Muscle of leg (tissue), 3 donors: ENCODE measurements at regions not wholly inside any gene's neighbourhood (a gene's known extent, or its start where the extent isn't known, plus 50 kb on each side); places are given as distances from the start of the nearest gene placed in this dataset.

Experiments used
- DNase-seq: peaks from one replicate; pipeline ENCODE4 v3.0.0; 2013
- H3K27ac ChIP-seq: one replicate; pipeline ENCODE4 v1.5.1; 2013; ENCODE audit warnings: mild to moderate bottlenecking, low read length, control low read depth
- H3K27me3 ChIP-seq: one replicate; pipeline ENCODE4 v1.6.1; 2013; ENCODE audit warnings: low read length; ENCODE audit not compliant: control insufficient read depth, insufficient read depth
- H3K36me3 ChIP-seq: one replicate; pipeline ENCODE4 v1.6.1; 2013; ENCODE audit warnings: low read length; ENCODE audit not compliant: control insufficient read depth, insufficient read depth
- H3K4me1 ChIP-seq: one replicate; pipeline ENCODE4 v1.6.1; 2013; ENCODE audit warnings: low read length; ENCODE audit not compliant: control insufficient read depth, insufficient read depth
- H3K4me3 ChIP-seq: one replicate; pipeline ENCODE4 v1.5.1; 2013; ENCODE audit warnings: low read length, control low read depth
- H3K9me3 ChIP-seq: replicated peaks from 2 replicates; pipeline ENCODE4 v1.6.1; 2013; ENCODE audit warnings: low read depth, low read length; ENCODE audit not compliant: control insufficient read depth
- whole genome bisulfite sequencing: methylation state at CpG from one replicate; pipeline ENCODE4 v1.1.5; 2013; ENCODE audit warnings: missing lambda C conversion rate; ENCODE audit not compliant: insufficient coverage; 5-methylcytosine and 5-hydroxymethylcytosine counted together

DNA sequence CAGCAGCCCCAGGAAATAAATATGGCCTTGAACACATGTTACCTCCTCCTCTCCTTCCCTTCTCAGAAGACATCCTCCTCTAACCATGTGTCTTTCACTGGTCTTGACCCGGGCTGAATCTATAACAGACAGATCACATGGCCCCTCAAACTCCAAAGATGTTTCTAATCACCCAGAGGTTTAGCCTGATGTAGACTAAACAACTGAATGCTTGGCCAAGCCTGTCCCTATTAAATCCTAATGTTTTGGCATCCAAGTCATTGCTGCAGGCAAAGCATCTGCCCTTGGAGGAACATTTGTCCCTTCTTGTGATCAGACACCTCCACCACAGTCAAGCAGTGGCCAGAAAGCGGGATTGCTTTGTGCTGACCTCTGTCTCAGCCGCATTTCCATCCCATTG is 65.5 kb downstream of the ANKRD60 start:
- H3K27me3 ChIP-seq: no peaks in the 10 kb centered on the region
- WGBS: 69% methylated on average over 2 of the region's 3 CpGs
- no peaks in the 10 kb centered on the region for H3K4me1 ChIP-seq
- H3K27ac ChIP-seq: no peak overlapping the region
- no peaks in the 10 kb centered on the region for H3K36me3 ChIP-seq
- DNase-seq: no peak
- H3K9me3 ChIP-seq: no peaks in the 10 kb centered on the region
- H3K4me3 ChIP-seq: no peak overlapping the region

- H3K27me3 ChIP-seq: no peaks in the 10 kb centered on the region
- 100% methylated on average over 1 of the region's 2 CpGs for WGBS
- no peak overlapping the region for H3K4me3 ChIP-seq
- H3K27ac ChIP-seq: no peak overlapping the region
- no peaks in the 10 kb centered on the region for H3K9me3 ChIP-seq
- DNase-seq: no peak
- no peaks in the 10 kb centered on the region for H3K36me3 ChIP-seq
- no peaks in the 10 kb centered on the region for H3K4me1 ChIP-seq
These were observed 67.3 kb downstream of the ANKRD60 start for GRCh38 chr20:58161192-58161591.

GRCh38 chr20:58160451-58161061 is 67.9 kb downstream of the ANKRD60 start:
- 63% methylated on average over 13 of the region's 17 CpGs for WGBS

DNA sequence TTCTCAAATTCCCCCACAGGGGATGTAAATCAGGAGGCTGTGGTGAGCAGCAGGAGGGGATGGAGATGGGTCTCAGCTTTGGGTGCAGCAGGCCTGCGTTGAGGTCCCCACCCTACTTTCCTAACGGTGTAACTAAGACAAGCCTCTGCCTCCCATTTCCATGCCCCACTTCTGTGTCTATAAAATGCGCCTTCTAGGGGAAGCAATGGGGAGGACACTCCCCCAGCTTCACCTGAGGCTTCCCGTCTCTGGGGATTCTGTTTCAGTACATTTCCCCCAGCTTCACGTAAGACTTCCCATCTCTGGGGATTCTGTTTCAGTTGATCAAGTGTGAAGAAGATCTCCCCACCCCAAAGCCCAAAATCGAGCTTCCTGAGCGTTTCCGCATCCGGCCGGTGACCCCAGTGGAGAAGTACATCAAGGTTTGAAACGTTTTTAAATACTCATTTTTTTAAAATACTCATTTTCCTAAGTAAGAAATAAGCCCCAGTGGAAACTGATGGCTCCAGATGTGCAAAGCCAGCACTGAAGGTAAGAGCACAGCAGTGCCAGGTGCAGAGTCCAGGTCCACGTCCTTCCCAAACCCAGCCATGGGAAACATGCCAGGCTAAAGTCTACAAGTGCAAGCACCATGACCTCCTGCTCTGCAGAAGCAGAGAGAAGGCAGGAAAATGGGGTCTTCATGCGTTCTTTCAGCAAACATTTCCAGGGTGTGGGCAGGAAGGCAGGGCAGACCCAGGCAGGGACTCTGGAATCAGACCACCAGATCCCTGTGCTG is 73.1 kb downstream of the ANKRD60 start:
- H3K36me3 ChIP-seq: no peaks in the 10 kb centered on the region
- no peak for DNase-seq
- H3K4me1 ChIP-seq: peaks cover 10% of the 10 kb centered on the region
- H3K27ac ChIP-seq: no peak overlapping the region
- no peaks in the 10 kb centered on the region for H3K9me3 ChIP-seq
- WGBS: 70% methylated on average over 2 of the region's 13 CpGs
- no peak overlapping the region for H3K4me3 ChIP-seq
- peaks cover 9% of the 10 kb centered on the region for H3K27me3 ChIP-seq

More at GRCh38 chr20:58160451-58161061, 67.9 kb downstream of the ANKRD60 start:
- peaks cover 2% of the 10 kb centered on the region for H3K27me3 ChIP-seq
- no peak overlapping the region for H3K27ac ChIP-seq
- H3K4me3 ChIP-seq: no peak overlapping the region
- H3K4me1 ChIP-seq: no peaks in the 10 kb centered on the region
- H3K36me3 ChIP-seq: no peaks in the 10 kb centered on the region
- DNase-seq: peak; percentile 72
- no peaks in the 10 kb centered on the region for H3K9me3 ChIP-seq

DNA sequence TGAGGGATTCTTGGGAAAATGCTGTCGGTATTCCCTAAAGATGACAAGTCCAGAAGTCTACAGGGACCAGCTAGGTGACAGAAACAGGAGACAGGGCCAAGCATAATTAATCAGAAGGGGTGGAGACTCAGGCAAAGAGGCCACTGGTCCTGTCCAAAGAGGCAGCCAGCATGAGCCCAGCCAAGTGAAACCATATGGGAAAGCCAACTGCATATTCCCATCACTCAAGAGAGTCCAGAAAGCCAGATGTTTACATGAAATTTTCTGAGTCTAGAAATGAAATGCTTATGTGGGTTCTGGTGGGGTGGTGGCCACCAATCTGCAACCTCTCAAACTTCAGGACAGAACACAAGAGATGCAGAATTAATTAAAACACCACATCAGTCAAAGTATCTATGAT is 74.3 kb downstream of the ANKRD60 start:
- Histone ChIP-seq H3K4me1 (peaks cover 22% of the 10 kb centered on the region), H3K4me3 (no peak overlapping the region), H3K27me3 (peaks cover 9% of the 10 kb centered on the region), H3K27ac (no peak overlapping the region), H3K36me3 (no peaks in the 10 kb centered on the region), H3K9me3 (no peaks in the 10 kb centered on the region)
- no peak for DNase-seq
- 78% methylated on average over 1 of the region's 1 CpG for WGBS

DNA sequence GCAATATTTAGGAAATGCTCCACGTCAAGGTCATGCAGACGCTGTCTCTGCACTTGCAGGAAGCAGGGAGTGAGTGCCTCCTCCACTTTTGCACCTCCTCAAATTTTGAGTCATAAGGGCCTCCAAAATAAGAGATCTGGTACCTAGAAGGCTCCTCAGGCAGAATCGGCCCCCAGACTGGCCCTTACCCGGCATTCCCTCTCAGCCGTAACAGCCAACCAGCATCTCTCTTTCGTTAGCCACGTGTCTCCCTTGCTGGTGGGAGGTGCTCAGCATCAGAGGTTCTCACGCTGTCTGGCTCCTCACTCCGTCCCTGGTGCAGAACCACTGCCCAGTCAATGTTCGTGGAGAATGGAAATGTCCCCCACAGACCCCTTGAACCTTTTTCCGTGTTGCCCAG is 75.3 kb downstream of the ANKRD60 start:
- Histone ChIP-seq H3K4me1 (peaks cover 26% of the 10 kb centered on the region), H3K27me3 (peaks cover 9% of the 10 kb centered on the region), H3K4me3 (no peak overlapping the region), H3K36me3 (no peaks in the 10 kb centered on the region), H3K9me3 (no peaks in the 10 kb centered on the region), H3K27ac (no peak overlapping the region)
- WGBS: 74% methylated on average over 7 of the region's 11 CpGs
- DNase-seq: no peak

GRCh38 chr20:58150772-58151171 is 77.7 kb downstream of the ANKRD60 start:
- H3K4me1 ChIP-seq: peaks cover 34% of the 10 kb centered on the region
- no peak overlapping the region for H3K27ac ChIP-seq
- WGBS: 25% methylated on average over 28 of the region's 31 CpGs
- H3K27me3 ChIP-seq: peaks cover 11% of the 10 kb centered on the region
- no peak for DNase-seq
- no peak overlapping the region for H3K4me3 ChIP-seq
- peaks cover 4% of the 10 kb centered on the region for H3K9me3 ChIP-seq
- no peaks in the 10 kb centered on the region for H3K36me3 ChIP-seq

- WGBS: 86% methylated on average over 1 of the region's 5 CpGs
- Histone ChIP-seq H3K36me3 (no peaks in the 10 kb centered on the region), H3K27me3 (peaks cover 9% of the 10 kb centered on the region), H3K27ac (no peak overlapping the region), H3K9me3 (peaks cover 4% of the 10 kb centered on the region), H3K4me3 (no peak overlapping the region), H3K4me1 (peaks cover 36% of the 10 kb centered on the region)
- no peak for DNase-seq
These were observed 78.9 kb downstream of the ANKRD60 start for GRCh38 chr20:58149437-58150091.

GRCh38 chr20:58148891-58149290 is 79.6 kb downstream of the ANKRD60 start:
- peaks cover 35% of the 10 kb centered on the region for H3K4me1 ChIP-seq
- H3K27ac ChIP-seq: no peak overlapping the region
- peaks cover 6% of the 10 kb centered on the region for H3K9me3 ChIP-seq
- DNase-seq: no peak
- WGBS: 58% methylated on average over 7 of the region's 8 CpGs
- peaks cover 9% of the 10 kb centered on the region for H3K27me3 ChIP-seq
- H3K36me3 ChIP-seq: no peaks in the 10 kb centered on the region
- no peak overlapping the region for H3K4me3 ChIP-seq

GRCh38 chr20:58147628-58148370 is 80.7 kb downstream of the ANKRD60 start:
- Histone ChIP-seq H3K27me3 (peaks cover 6% of the 10 kb centered on the region), H3K4me1 (peaks cover 33% of the 10 kb centered on the region), H3K4me3 (no peak overlapping the region), H3K27ac (no peak overlapping the region), H3K36me3 (no peaks in the 10 kb centered on the region), H3K9me3 (peaks cover 6% of the 10 kb centered on the region)
- 81% methylated on average over 8 of the region's 10 CpGs for WGBS
- no peak for DNase-seq
